Spleen (tissue), 7 donors: ENCODE measurements at regions not wholly inside any gene's neighbourhood (a gene's known extent, or its start where the extent isn't known, plus 50 kb on each side); places are given as distances from the start of the nearest gene placed in this dataset.

ENCODE experiments used
- POLR2A ChIP-seq, 3 donors: fragments of 450-650 bp; IDR thresholded peaks; one replicate each; pipeline ENCODE4 v1.5.1; 2017; ENCODE audit warnings: antibody characterized with exemption in 3 of 3, mild to moderate bottlenecking in 1 of 3
- POLR2AphosphoS5 ChIP-seq, 3 donors: sonication (generic); formaldehyde crosslinking; IDR thresholded peaks; one replicate each; pipeline ENCODE4 v1.5.1; 2017; ENCODE audit warnings: antibody characterized with exemption in 3 of 3
- TF ChIP-seq, protein P1 (sequence below), 11 experiments: fragments of 200-600 bp in 7 of 11; fragments of 450-650 bp in 4 of 11; sonication (generic) in 4 of 11; IDR thresholded peaks in 8 of 11; conservative IDR thresholded peaks in 3 of 11; 1 replicate in 7 of 11; 2 replicates in 4 of 11; pipeline versions ENCODE4 v1.4.0 to v1.8.0; 2016 to 2021; ENCODE audit warnings: antibody characterized with exemption in 11 of 11, inconsistent platforms in 4 of 11, mild to moderate bottlenecking in 1 of 11
- donor health status: DM: no; HTN: no; CAD: no; lungs with moderate emphysema.
- donor health status: DM: no; HTN: no; CAD: no.
- donor health status: DM: no; HTN: no; CAD: no.

DNA sequence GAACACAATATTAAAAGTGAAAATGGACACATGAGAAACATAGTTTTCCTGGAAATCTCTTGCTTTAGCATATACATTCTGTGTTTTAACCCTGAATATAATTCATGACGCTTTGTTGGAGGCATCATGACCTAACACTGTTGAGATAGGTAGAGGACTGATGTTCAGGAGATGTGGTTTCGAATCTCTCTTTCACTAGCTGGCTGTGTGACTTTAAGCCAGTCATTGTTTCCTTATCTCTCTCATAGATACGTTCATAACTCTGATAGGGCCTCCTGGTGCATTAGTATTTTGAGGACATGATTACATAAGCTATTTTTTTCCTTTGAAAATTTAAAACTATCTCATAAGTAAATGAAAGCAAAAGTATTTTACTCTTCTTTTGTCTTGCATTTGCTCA, 179.0 kb upstream of the DTNA start:
- TF ChIP-seq, protein P1, sequence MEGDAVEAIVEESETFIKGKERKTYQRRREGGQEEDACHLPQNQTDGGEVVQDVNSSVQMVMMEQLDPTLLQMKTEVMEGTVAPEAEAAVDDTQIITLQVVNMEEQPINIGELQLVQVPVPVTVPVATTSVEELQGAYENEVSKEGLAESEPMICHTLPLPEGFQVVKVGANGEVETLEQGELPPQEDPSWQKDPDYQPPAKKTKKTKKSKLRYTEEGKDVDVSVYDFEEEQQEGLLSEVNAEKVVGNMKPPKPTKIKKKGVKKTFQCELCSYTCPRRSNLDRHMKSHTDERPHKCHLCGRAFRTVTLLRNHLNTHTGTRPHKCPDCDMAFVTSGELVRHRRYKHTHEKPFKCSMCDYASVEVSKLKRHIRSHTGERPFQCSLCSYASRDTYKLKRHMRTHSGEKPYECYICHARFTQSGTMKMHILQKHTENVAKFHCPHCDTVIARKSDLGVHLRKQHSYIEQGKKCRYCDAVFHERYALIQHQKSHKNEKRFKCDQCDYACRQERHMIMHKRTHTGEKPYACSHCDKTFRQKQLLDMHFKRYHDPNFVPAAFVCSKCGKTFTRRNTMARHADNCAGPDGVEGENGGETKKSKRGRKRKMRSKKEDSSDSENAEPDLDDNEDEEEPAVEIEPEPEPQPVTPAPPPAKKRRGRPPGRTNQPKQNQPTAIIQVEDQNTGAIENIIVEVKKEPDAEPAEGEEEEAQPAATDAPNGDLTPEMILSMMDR (IDR thresholded peaks at IDR 0.05 in 8 of 11, conservative IDR thresholded peaks at IDR 0.05 in 3 of 11) = no peak
- TF ChIP-seq POLR2AphosphoS5 (IDR thresholded peaks at IDR 0.05) = no peak
- no peak for TF ChIP-seq POLR2A (IDR thresholded peaks at IDR 0.05)
